Transverse colon (tissue), 4 donors: ENCODE measurements at regions not wholly inside any gene's neighbourhood (a gene's known extent, or its start where the extent isn't known, plus 50 kb on each side); places are given as distances from the start of the nearest gene placed in this dataset.

Source experiments
- POLR2A ChIP-seq: fragments of 450-650 bp; IDR thresholded peaks from one replicate; pipeline ENCODE4 v1.6.1; 2016; ENCODE audit warnings: antibody characterized with exemption, mild to moderate bottlenecking, moderate library complexity
- POLR2AphosphoS5 ChIP-seq, 3 donors: sonication (generic); formaldehyde crosslinking; IDR thresholded peaks; one replicate each; pipeline ENCODE4 v1.6.1; 2016; ENCODE audit warnings: antibody characterized with exemption in 3 of 3
- TF ChIP-seq, protein P1 (sequence below), 5 experiments: fragments of 200-600 bp in 3 of 5; fragments of 450-650 bp in 2 of 5; sonication (generic) in 3 of 5; IDR thresholded peaks; 1 replicate in 2 of 5; 2 replicates in 3 of 5; pipeline ENCODE4 v1.5.1; 2016 to 2017; ENCODE audit warnings: antibody characterized with exemption in 5 of 5, inconsistent platforms in 3 of 5, mild to moderate bottlenecking in 2 of 5, moderate library complexity in 1 of 5

DNA sequence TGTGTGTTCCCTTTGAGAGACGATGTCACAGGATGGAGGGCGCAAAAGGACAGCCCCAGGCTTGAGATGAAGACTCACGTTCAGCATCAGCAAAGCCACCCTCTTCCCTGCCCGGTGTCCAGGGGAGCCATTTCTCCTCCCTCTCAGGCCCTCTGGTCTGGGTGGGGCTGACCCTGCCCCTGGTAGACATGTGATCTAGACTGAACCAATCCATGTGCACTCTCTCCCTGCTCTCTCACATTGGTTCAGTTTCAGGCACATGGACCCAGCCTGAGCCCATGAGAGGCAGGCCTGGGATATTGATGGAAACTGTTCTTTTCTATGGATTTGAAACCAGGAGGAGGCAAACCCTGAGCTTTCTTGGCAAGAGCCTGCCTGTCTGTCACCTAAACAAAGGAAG lies 115.6 kb upstream of the IGSF21 start:
- TF ChIP-seq POLR2AphosphoS5 (IDR thresholded peaks at IDR 0.05), result no peak
- TF ChIP-seq POLR2A, result no peak
- TF ChIP-seq, protein P1, sequence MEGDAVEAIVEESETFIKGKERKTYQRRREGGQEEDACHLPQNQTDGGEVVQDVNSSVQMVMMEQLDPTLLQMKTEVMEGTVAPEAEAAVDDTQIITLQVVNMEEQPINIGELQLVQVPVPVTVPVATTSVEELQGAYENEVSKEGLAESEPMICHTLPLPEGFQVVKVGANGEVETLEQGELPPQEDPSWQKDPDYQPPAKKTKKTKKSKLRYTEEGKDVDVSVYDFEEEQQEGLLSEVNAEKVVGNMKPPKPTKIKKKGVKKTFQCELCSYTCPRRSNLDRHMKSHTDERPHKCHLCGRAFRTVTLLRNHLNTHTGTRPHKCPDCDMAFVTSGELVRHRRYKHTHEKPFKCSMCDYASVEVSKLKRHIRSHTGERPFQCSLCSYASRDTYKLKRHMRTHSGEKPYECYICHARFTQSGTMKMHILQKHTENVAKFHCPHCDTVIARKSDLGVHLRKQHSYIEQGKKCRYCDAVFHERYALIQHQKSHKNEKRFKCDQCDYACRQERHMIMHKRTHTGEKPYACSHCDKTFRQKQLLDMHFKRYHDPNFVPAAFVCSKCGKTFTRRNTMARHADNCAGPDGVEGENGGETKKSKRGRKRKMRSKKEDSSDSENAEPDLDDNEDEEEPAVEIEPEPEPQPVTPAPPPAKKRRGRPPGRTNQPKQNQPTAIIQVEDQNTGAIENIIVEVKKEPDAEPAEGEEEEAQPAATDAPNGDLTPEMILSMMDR (IDR thresholded peaks at IDR 0.05), result no peak
